Globus pallidus (tissue), 1 donor: ENCODE measurements at regions not wholly inside any gene's neighbourhood (a gene's known extent, or its start where the extent isn't known, plus 50 kb on each side); places are given as distances from the start of the nearest gene placed in this dataset.

Experiments
- DNase-seq: peaks from one replicate; pipeline ENCODE4 v3.0.0-alpha.2; 2015; ENCODE audit warnings: low spot score

- DNase-seq, result no peak
Measured at GRCh38 chr2:2993172-2993692, 384.4 kb downstream of the EIPR1 start.

- DNase-seq, result no peak
Measured at GRCh38 chr2:2992634-2993033, 385.0 kb downstream of the EIPR1 start.

- no peak for DNase-seq
Measured at GRCh38 chr2:2985020-2985419, 392.6 kb downstream of the EIPR1 start.

- DNase-seq, result no peak
Measured at GRCh38 chr2:2981000-2981399, 396.6 kb downstream of the EIPR1 start.

- DNase-seq, result no peak
Measured at GRCh38 chr2:2974982-2975381, 402.6 kb downstream of the EIPR1 start.

GRCh38 chr2:2960441-2961133, 417.0 kb downstream of the EIPR1 start:
- DNase-seq, result no peak

GRCh38 chr2:2950403-2950952, 427.1 kb downstream of the EIPR1 start:
- no peak for DNase-seq

- DNase-seq, result no peak
Measured at GRCh38 chr2:2947406-2947805, 430.2 kb downstream of the EIPR1 start.

GRCh38 chr2:2942906-2943305, 434.7 kb downstream of the EIPR1 start:
- no peak for DNase-seq

GRCh38 chr2:2942225-2942624, 435.4 kb downstream of the EIPR1 start:
- no peak for DNase-seq

- no peak for DNase-seq
Measured at GRCh38 chr2:2941205-2941604, 436.4 kb downstream of the EIPR1 start.

- DNase-seq, result no peak
Measured at GRCh38 chr2:2940702-2941101, 436.9 kb downstream of the EIPR1 start.

GRCh38 chr2:2940061-2940460, 437.6 kb downstream of the EIPR1 start:
- no peak for DNase-seq

GRCh38 chr2:2939078-2939795, 438.4 kb downstream of the EIPR1 start:
- no peak for DNase-seq

GRCh38 chr2:2938481-2938880, 439.1 kb downstream of the EIPR1 start:
- DNase-seq, result peak; percentile 39

- DNase-seq, result no peak
Measured at GRCh38 chr2:2935445-2936149, 442.0 kb downstream of the EIPR1 start.

- DNase-seq, result no peak
Measured at GRCh38 chr2:2933426-2933825, 444.2 kb downstream of the EIPR1 start.

GRCh38 chr2:2932692-2933305, 444.8 kb downstream of the EIPR1 start:
- no peak for DNase-seq

- no peak for DNase-seq
Measured at GRCh38 chr2:2932189-2932588, 445.4 kb downstream of the EIPR1 start.

- DNase-seq, result no peak
Measured at GRCh38 chr2:2931318-2932075, 446.1 kb downstream of the EIPR1 start.

- DNase-seq, result no peak
Measured at GRCh38 chr2:2930841-2931240, 446.8 kb downstream of the EIPR1 start.

- DNase-seq, result no peak
Measured at GRCh38 chr2:2926858-2927175, 450.8 kb downstream of the EIPR1 start.
